HCT116 (cell line): ENCODE measurements at regions not wholly inside any gene's neighbourhood (a gene's known extent, or its start where the extent isn't known, plus 50 kb on each side); places are given as distances from the start of the nearest gene placed in this dataset.

ENCODE experiments used
- ATAC-seq: fragments of 200-7000 bp; cut with Tn5 transposase; 2 replicates; pipeline ENCODE4 v1.9.1; 2020; ENCODE audit warnings: mild to moderate bottlenecking, moderate library complexity
- BruUV-seq: library from RNA; stranded (reverse); fragments of 400-500 nt; replicated peaks from 2 replicates; lab custom pipeline; 2021; lab: Mats Ljungman, UMichigan
- CTCF ChIA-PET: fragments of 300-600 bp; sonication (Branson Sonifier 250); formaldehyde crosslinking; loops from one replicate; lab custom pipeline; 2021; ENCODE audit warnings: antibody characterized with exemption; lab: Charles Lee
- POLR2A ChIA-PET: fragments of 300-600, 350-600 bp; sonication (Branson Sonifier 250); formaldehyde crosslinking; loops from one replicate; lab custom pipeline; 2021; ENCODE audit warnings: antibody characterized with exemption; lab: Charles Lee
- RAD21 ChIA-PET, 2 experiments: fragments of 300-600 bp; sonication (Branson Sonifier 250); formaldehyde crosslinking; loops; one replicate each; lab custom pipeline; 2023; ENCODE audit warnings: low total read pairs in 2 of 2; ENCODE audit not compliant: uncharacterized antibody in 2 of 2, unreplicated experiment in 2 of 2, low non-redundant PET in 1 of 2; lab: Charles Lee
- DNase-seq: peaks from one replicate; pipeline ENCODE4 v3.0.0-alpha.2; 2010; ENCODE audit warnings: low read depth, low spot score
- H2AFZ ChIP-seq: fragments of 200-600 bp; shearing (Covaris generic), sonication (generic); 2 replicates; pipeline ENCODE4 v1.6.1; 2017; ENCODE audit warnings: low read depth, mixed run types, mixed read lengths, antibody characterized with exemption, low read length; ENCODE audit not compliant: poor library complexity, severe bottlenecking
- H3K27ac ChIP-seq: 2 replicates; pipeline ENCODE4 v1.5.1; 2012; ENCODE audit warnings: low read depth, low read length
- H3K27me3 ChIP-seq: fragments of 200-600 bp; sonication (generic); 2 replicates; pipeline ENCODE4 v1.6.1; 2016; ENCODE audit warnings: mixed run types, low read length, mixed read lengths; ENCODE audit not compliant: insufficient read depth
- H3K36me3 ChIP-seq, 2 experiments: fragments of 200-500 bp in 1 of 2; fragments of 200-600 bp in 1 of 2; sonication (Bioruptor generic) in 1 of 2; sonication (generic) in 1 of 2; 2 replicates each; pipeline versions ENCODE4 v1.5.1 to v1.6.1; 2014 to 2016; ENCODE audit warnings: low read length in 2 of 2, inconsistent platforms in 1 of 2, mixed read lengths in 1 of 2, mixed run types in 1 of 2; ENCODE audit not compliant: insufficient read depth in 2 of 2, control insufficient read depth in 1 of 2
- H3K4me1 ChIP-seq, 2 experiments: fragments of 200-600 bp in 1 of 2; sonication (generic) in 1 of 2; 2 replicates each; pipeline versions ENCODE4 v1.5.1 to v1.6.1; 2012 to 2017; ENCODE audit warnings: low read length in 2 of 2, inconsistent platforms in 1 of 2, mild to moderate bottlenecking in 1 of 2, mixed read lengths in 1 of 2, mixed run types in 1 of 2, moderate library complexity in 1 of 2; ENCODE audit not compliant: insufficient read depth in 2 of 2, control insufficient read depth in 1 of 2
- H3K4me2 ChIP-seq: fragments of 200-600 bp; sonication (generic); 2 replicates; pipeline ENCODE4 v1.6.1; 2017; ENCODE audit warnings: mixed run types, low read length, mixed read lengths
- H3K4me3 ChIP-seq, 2 experiments: fragments of 200-600 bp in 1 of 2; sonication (generic) in 1 of 2; replicated peaks in 1 of 2; 2 replicates each; pipeline ENCODE4 v1.5.1; 2011 to 2016; ENCODE audit warnings: low read length in 2 of 2, control low read depth in 1 of 2, low read depth in 1 of 2, mild to moderate bottlenecking in 1 of 2, mixed read lengths in 1 of 2, mixed run types in 1 of 2
- H3K79me2 ChIP-seq: fragments of 200-600 bp; sonication (generic); 2 replicates; pipeline ENCODE4 v1.6.1; 2017; ENCODE audit warnings: mild to moderate bottlenecking, mixed run types, low read length, moderate library complexity, mixed read lengths; ENCODE audit not compliant: insufficient read depth
- H3K9ac ChIP-seq: fragments of 200-600 bp; sonication (generic); 2 replicates; pipeline ENCODE4 v1.6.1; 2016; ENCODE audit warnings: low read length, mixed read lengths
- H3K9me2 ChIP-seq: fragments of 200-600 bp; sonication (generic), shearing (Covaris generic); 2 replicates; pipeline ENCODE4 v1.6.1; 2017; ENCODE audit warnings: mixed run types, mild to moderate bottlenecking, moderate library complexity; ENCODE audit not compliant: insufficient read depth
- H3K9me3 ChIP-seq, 2 experiments: fragments of 200-500 bp in 1 of 2; fragments of 200-600 bp in 1 of 2; sonication (Bioruptor generic) in 1 of 2; sonication (generic) in 1 of 2; 2 replicates each; pipeline ENCODE4 v1.6.1; 2014 to 2017; ENCODE audit warnings: low read length in 2 of 2, mixed read lengths in 2 of 2, inconsistent platforms in 1 of 2, low read depth in 1 of 2, mild to moderate bottlenecking in 1 of 2, mixed run types in 1 of 2, moderate library complexity in 1 of 2; ENCODE audit not compliant: control insufficient read depth in 1 of 2, insufficient read depth in 1 of 2
- H4K20me1 ChIP-seq: fragments of 200-600 bp; sonication (generic), shearing (Covaris generic); 2 replicates; pipeline ENCODE4 v1.6.1; 2017; ENCODE audit warnings: mixed run types, mild to moderate bottlenecking, moderate library complexity; ENCODE audit not compliant: insufficient read depth
- EGR1 ChIP-seq: IDR thresholded peaks from 2 replicates; pipeline ENCODE4 v1.6.1; 2012; ENCODE audit warnings: low read depth
- MAX ChIP-seq: IDR thresholded peaks from 2 replicates; pipeline ENCODE4 v1.6.1; 2012
- RAD21 ChIP-seq: IDR thresholded peaks from 2 replicates; pipeline ENCODE4 v1.6.1; 2012; ENCODE audit warnings: low read depth, mild to moderate bottlenecking
- REST ChIP-seq: IDR thresholded peaks from 2 replicates; pipeline ENCODE4 v1.6.1; 2012; ENCODE audit warnings: low read depth
- SRF ChIP-seq: IDR thresholded peaks from 2 replicates; pipeline ENCODE4 v1.6.1; 2012; ENCODE audit warnings: low read depth
- TCF7L2 ChIP-seq: IDR thresholded peaks from 2 replicates; pipeline ENCODE4 v1.7.0; 2011; ENCODE audit warnings: borderline replicate concordance, inconsistent platforms; ENCODE audit not compliant: insufficient read depth, insufficient read length; ENCODE audit errors: extremely low read depth
- intact Hi-C: fragments of 100-400 bp; cut with micrococcal nuclease; formaldehyde crosslinking; loops from 2 replicates; pipeline ENCODE4 v1.10.0; 2022

- no peak overlapping the region for H3K4me3 ChIP-seq
- no peaks in the 10 kb centered on the region for H3K79me2 ChIP-seq
- peak; percentile 40; the same call in 1 of the 2 replicates for ATAC-seq
- POLR2A ChIA-PET: no interaction called here
- no peaks in the 10 kb centered on the region for H4K20me1 ChIP-seq
- CTCF ChIA-PET: no interaction called here
- H3K4me2 ChIP-seq: peak overlapping the region; percentile 41
- H2AFZ ChIP-seq: peak overlapping the region; percentile 54
- RAD21 ChIA-PET: no interaction called here
- no peaks in the 10 kb centered on the region for H3K9me3 ChIP-seq
- no peaks in the 10 kb centered on the region for H3K27me3 ChIP-seq
- no peaks in the 10 kb centered on the region for H3K9me2 ChIP-seq
- no peak for TF ChIP-seq EGR1
- no peak for TF ChIP-seq MAX
- TF ChIP-seq REST: no peak
- no peak for TF ChIP-seq SRF
- TF ChIP-seq TCF7L2: no peak
- TF ChIP-seq RAD21: no peak
- TF ChIP-seq, all 23 proteins: peak for 0
- intact Hi-C loops: no loop called here
- Histone ChIP-seq H3K4me1 (peaks cover 7 to 23% of the 10 kb centered on the region in 2 experiments; a peak in 3 of 4 replicates), H3K36me3 (no peaks in the 10 kb centered on the region), H3K9ac (no peak overlapping the region), H3K27ac (no peak overlapping the region)
- no peak for DNase-seq
- no TSS peak for BruUV-seq
Measured at GRCh38 chr15:50830477-50831354, 65.2 kb upstream of the SPPL2A start.
